KMS-11 (cell line): ENCODE measurements at regions not wholly inside any gene's neighbourhood (a gene's known extent, or its start where the extent isn't known, plus 50 kb on each side); places are given as distances from the start of the nearest gene placed in this dataset.

Source experiments
- H2AFZ ChIP-seq: fragments of 200-600 bp; sonication (generic); 2 replicates; pipeline ENCODE4 v1.6.1; 2016; ENCODE audit warnings: antibody characterized with exemption, mixed run types, low read depth
- H3K27ac ChIP-seq: fragments of 200-600 bp; sonication (generic); 2 replicates; pipeline ENCODE4 v1.6.1; 2016; ENCODE audit warnings: mild to moderate bottlenecking, mixed run types
- H3K27me3 ChIP-seq: fragments of 200-600 bp; sonication (generic); 2 replicates; pipeline ENCODE4 v1.6.1; 2017; ENCODE audit warnings: mild to moderate bottlenecking, low read depth, mixed run types, moderate library complexity; ENCODE audit not compliant: insufficient read depth
- H3K36me3 ChIP-seq: fragments of 200-600 bp; sonication (generic); 2 replicates; pipeline ENCODE4 v1.6.1; 2017; ENCODE audit warnings: mild to moderate bottlenecking, mixed run types; ENCODE audit not compliant: insufficient read depth
- H3K4me1 ChIP-seq: fragments of 200-600 bp; sonication (generic); 2 replicates; pipeline ENCODE4 v1.6.1; 2016; ENCODE audit warnings: mild to moderate bottlenecking, low read depth, mixed run types; ENCODE audit not compliant: poor library complexity, severe bottlenecking
- H3K4me2 ChIP-seq: fragments of 200-600 bp; sonication (generic); 2 replicates; pipeline ENCODE4 v1.7.0; 2016; ENCODE audit warnings: mild to moderate bottlenecking, mixed run types
- H3K4me3 ChIP-seq: fragments of 200-600 bp; sonication (generic); IDR thresholded peaks from 2 replicates; pipeline ENCODE4 v1.6.1; 2017; ENCODE audit warnings: low read depth, low read length, mixed read lengths; ENCODE audit not compliant: insufficient read depth
- H3K79me2 ChIP-seq: fragments of 200-600 bp; sonication (generic); 2 replicates; pipeline ENCODE4 v1.6.1; 2016; ENCODE audit warnings: low read depth, mixed run types; ENCODE audit not compliant: insufficient read depth
- H3K9ac ChIP-seq: fragments of 200-600 bp; sonication (generic); 2 replicates; pipeline ENCODE4 v1.6.1; 2016; ENCODE audit warnings: mild to moderate bottlenecking, mixed run types
- H4K20me1 ChIP-seq: fragments of 200-600 bp; sonication (generic); 2 replicates; pipeline ENCODE4 v1.6.1; 2016; ENCODE audit warnings: mild to moderate bottlenecking, mixed run types; ENCODE audit not compliant: insufficient read depth
- TF ChIP-seq, protein P1 (sequence below): fragments of 200-600 bp; sonication (generic); conservative IDR thresholded peaks from 2 replicates; pipeline ENCODE4 v1.6.1; 2017; ENCODE audit warnings: low read depth, mild to moderate bottlenecking, antibody characterized with exemption, low read length, moderate library complexity, mixed read lengths

GRCh38 chr9:4366591-4367330 lies 66.9 kb upstream of the GLIS3 start:
- Histone ChIP-seq H3K27ac (no peak overlapping the region), H2AFZ (peak overlapping the region; percentile 34; the same call in 1 of the 2 replicates), H3K79me2 (no peaks in the 10 kb centered on the region), H3K4me1 (no peaks in the 10 kb centered on the region), H3K4me2 (no peak overlapping the region), H3K9ac (no peak overlapping the region), H3K4me3 (no peak overlapping the region), H4K20me1 (no peaks in the 10 kb centered on the region), H3K36me3 (no peaks in the 10 kb centered on the region), H3K27me3 (no peaks in the 10 kb centered on the region)
- TF ChIP-seq, protein P1, sequence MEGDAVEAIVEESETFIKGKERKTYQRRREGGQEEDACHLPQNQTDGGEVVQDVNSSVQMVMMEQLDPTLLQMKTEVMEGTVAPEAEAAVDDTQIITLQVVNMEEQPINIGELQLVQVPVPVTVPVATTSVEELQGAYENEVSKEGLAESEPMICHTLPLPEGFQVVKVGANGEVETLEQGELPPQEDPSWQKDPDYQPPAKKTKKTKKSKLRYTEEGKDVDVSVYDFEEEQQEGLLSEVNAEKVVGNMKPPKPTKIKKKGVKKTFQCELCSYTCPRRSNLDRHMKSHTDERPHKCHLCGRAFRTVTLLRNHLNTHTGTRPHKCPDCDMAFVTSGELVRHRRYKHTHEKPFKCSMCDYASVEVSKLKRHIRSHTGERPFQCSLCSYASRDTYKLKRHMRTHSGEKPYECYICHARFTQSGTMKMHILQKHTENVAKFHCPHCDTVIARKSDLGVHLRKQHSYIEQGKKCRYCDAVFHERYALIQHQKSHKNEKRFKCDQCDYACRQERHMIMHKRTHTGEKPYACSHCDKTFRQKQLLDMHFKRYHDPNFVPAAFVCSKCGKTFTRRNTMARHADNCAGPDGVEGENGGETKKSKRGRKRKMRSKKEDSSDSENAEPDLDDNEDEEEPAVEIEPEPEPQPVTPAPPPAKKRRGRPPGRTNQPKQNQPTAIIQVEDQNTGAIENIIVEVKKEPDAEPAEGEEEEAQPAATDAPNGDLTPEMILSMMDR: peak; percentile 77

DNA sequence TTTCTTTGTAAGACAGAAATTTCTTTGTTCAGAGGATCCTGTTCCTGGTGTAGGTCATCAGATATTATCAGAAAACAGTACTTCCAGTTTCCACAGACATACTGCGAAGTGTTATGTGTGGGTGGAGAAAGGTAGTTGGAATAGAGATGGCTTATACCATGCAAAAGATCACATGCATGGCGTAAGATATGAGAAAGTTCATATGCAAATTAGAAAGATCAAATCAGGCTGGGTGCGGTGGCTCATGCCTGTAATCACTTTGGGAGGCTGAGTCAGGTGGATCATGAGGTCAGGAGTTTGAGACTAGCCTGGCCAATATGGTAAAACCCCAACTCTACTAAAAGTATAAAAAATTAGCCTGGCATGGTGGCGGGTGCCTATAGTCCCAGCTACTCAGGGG lies 65.2 kb upstream of the GLIS3 start:
- TF ChIP-seq, protein P1: no peak
- Histone ChIP-seq H2AFZ (no peak overlapping the region), H3K79me2 (no peaks in the 10 kb centered on the region), H3K4me3 (no peak overlapping the region), H3K9ac (no peak overlapping the region), H3K36me3 (no peaks in the 10 kb centered on the region), H3K4me1 (no peaks in the 10 kb centered on the region), H3K27ac (no peak overlapping the region), H4K20me1 (no peaks in the 10 kb centered on the region), H3K4me2 (no peak overlapping the region), H3K27me3 (no peaks in the 10 kb centered on the region)

DNA sequence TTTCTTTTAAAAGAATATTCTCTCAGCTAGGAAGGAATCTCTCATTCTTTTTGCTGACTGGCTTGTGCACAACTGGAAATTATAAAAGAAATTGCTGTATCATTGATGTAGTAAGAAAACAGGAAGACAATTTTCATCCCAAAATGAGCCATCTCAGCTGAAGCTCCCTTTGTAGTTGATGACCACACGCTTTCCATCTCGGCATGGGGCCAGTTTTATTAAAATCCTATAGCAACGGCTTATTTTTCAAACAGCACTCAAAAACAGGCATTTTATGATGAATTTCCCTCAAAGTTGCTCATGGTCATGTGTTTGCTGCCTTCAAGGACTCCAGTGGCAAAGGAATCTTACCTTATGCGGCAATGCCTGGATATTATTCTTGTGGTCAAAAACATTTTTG lies 62.4 kb upstream of the GLIS3 start:
- Histone ChIP-seq H3K4me3 (no peak overlapping the region), H2AFZ (no peak overlapping the region), H3K27me3 (no peaks in the 10 kb centered on the region), H3K27ac (no peak overlapping the region), H3K79me2 (no peaks in the 10 kb centered on the region), H3K4me2 (no peak overlapping the region), H4K20me1 (no peaks in the 10 kb centered on the region), H3K9ac (no peak overlapping the region), H3K36me3 (no peaks in the 10 kb centered on the region), H3K4me1 (no peaks in the 10 kb centered on the region)
- TF ChIP-seq, protein P1: no peak

- Histone ChIP-seq H3K4me1 (no peaks in the 10 kb centered on the region), H3K9ac (no peak overlapping the region), H3K4me3 (no peak overlapping the region), H3K79me2 (no peaks in the 10 kb centered on the region), H3K4me2 (no peak overlapping the region), H2AFZ (no peak overlapping the region), H3K27ac (no peak overlapping the region), H3K27me3 (no peaks in the 10 kb centered on the region), H3K36me3 (no peaks in the 10 kb centered on the region), H4K20me1 (no peaks in the 10 kb centered on the region)
- TF ChIP-seq, protein P1: no peak
These were observed 59.1 kb upstream of the GLIS3 start for GRCh38 chr9:4359016-4359415.
